ENCODE measurements at regions not wholly inside any gene's neighbourhood (a gene's known extent, or its start where the extent isn't known, plus 50 kb on each side); places are given as distances from the start of the nearest gene placed in this dataset.

GRCh38 chr15:79778378-79778990, 118.3 kb downstream of the MTHFS start:
- no peak for TF ChIP-seq POLR2A (IDR thresholded peaks at IDR 0.05; ENCODE audit: low read length)
- no peak for TF ChIP-seq GATA1 (IDR thresholded peaks at IDR 0.05; ENCODE audit: low read depth, low read length)
